ENCODE measurements at regions not wholly inside any gene's neighbourhood (a gene's known extent, or its start where the extent isn't known, plus 50 kb on each side); places are given as distances from the start of the nearest gene placed in this dataset.

GRCh38 chr16:51306116-51306515 lies 155.0 kb upstream of the SALL1 start:
- H3K27me3 ChIP-seq (ENCODE audit: insufficient read depth, low read length, poor library complexity, severe bottlenecking), result no peaks in the 10 kb centered on the region
- no peak overlapping the region for H3K9ac ChIP-seq (ENCODE audit: low read depth, low read length, poor library complexity, severe bottlenecking)
- no peaks in the 10 kb centered on the region for H3F3A ChIP-seq (ENCODE audit: low read depth)
- H3K36me3 ChIP-seq (ENCODE audit: insufficient read depth, low read length), result no peaks in the 10 kb centered on the region
- TF ChIP-seq EZH2phosphoT487 (IDR thresholded peaks at IDR 0.05; ENCODE audit: borderline replicate concordance), result no peak
- no peak for TF ChIP-seq CTCF (conservative IDR thresholded peaks at IDR 0.05; ENCODE audit: low read length)
- H3K4me3 ChIP-seq (ENCODE audit: low read length, poor library complexity, severe bottlenecking), result no peak overlapping the region
- H3K9me3 ChIP-seq (ENCODE audit: insufficient read depth, low read depth, low read length), result no peaks in the 10 kb centered on the region; the same call in 1 of the 2 replicates
- no peak overlapping the region for H2AFZ ChIP-seq (ENCODE audit: low read length)
- no peaks in the 10 kb centered on the region for H3K79me2 ChIP-seq (ENCODE audit: insufficient read depth, low read length)
- H3K4me2 ChIP-seq (ENCODE audit: low read depth, low read length, poor library complexity, severe bottlenecking), result no peak overlapping the region
- no peaks in the 10 kb centered on the region for H3K9me2 ChIP-seq (replicated peaks; ENCODE audit: low read depth, low read length)
- H3K4me1 ChIP-seq (ENCODE audit: insufficient read depth, low read length, poor library complexity, severe bottlenecking), result no peaks in the 10 kb centered on the region
- H4K20me1 ChIP-seq (ENCODE audit: insufficient read depth, low read length, poor library complexity, severe bottlenecking), result no peaks in the 10 kb centered on the region

GRCh38 chr16:51305337-51305736 lies 154.3 kb upstream of the SALL1 start:
- Histone ChIP-seq H3K36me3 (ENCODE audit: insufficient read depth, low read length) (no peaks in the 10 kb centered on the region), H3K9me3 (ENCODE audit: insufficient read depth, low read depth, low read length) (no peaks in the 10 kb centered on the region; the same call in 1 of the 2 replicates), H3K4me1 (ENCODE audit: insufficient read depth, low read length, poor library complexity, severe bottlenecking) (no peaks in the 10 kb centered on the region), H3F3A (ENCODE audit: low read depth) (no peaks in the 10 kb centered on the region), H3K27me3 (ENCODE audit: insufficient read depth, low read length, poor library complexity, severe bottlenecking) (no peaks in the 10 kb centered on the region), H3K9me2 (replicated peaks; ENCODE audit: low read depth, low read length) (no peaks in the 10 kb centered on the region), H2AFZ (ENCODE audit: low read length) (no peak overlapping the region), H3K79me2 (ENCODE audit: insufficient read depth, low read length) (no peaks in the 10 kb centered on the region), H3K4me2 (ENCODE audit: low read depth, low read length, poor library complexity, severe bottlenecking) (no peak overlapping the region), H3K4me3 (ENCODE audit: low read length, poor library complexity, severe bottlenecking) (no peak overlapping the region), H4K20me1 (ENCODE audit: insufficient read depth, low read length, poor library complexity, severe bottlenecking) (no peaks in the 10 kb centered on the region), H3K9ac (ENCODE audit: low read depth, low read length, poor library complexity, severe bottlenecking) (no peak overlapping the region)
- TF ChIP-seq EZH2phosphoT487 (IDR thresholded peaks at IDR 0.05; ENCODE audit: borderline replicate concordance) (no peak), CTCF (conservative IDR thresholded peaks at IDR 0.05; ENCODE audit: low read length) (no peak)

- H3K4me1 ChIP-seq (ENCODE audit: insufficient read depth, low read length, poor library complexity, severe bottlenecking), result no peaks in the 10 kb centered on the region
- H2AFZ ChIP-seq (ENCODE audit: low read length), result no peak overlapping the region
- peaks cover 3% of the 10 kb centered on the region; the same call in 1 of the 2 replicates for H3K9me3 ChIP-seq (ENCODE audit: insufficient read depth, low read depth, low read length)
- H3K36me3 ChIP-seq (ENCODE audit: insufficient read depth, low read length), result no peaks in the 10 kb centered on the region
- no peaks in the 10 kb centered on the region for H3K79me2 ChIP-seq (ENCODE audit: insufficient read depth, low read length)
- no peak overlapping the region for H3K4me3 ChIP-seq (ENCODE audit: low read length, poor library complexity, severe bottlenecking)
- H3K9ac ChIP-seq (ENCODE audit: low read depth, low read length, poor library complexity, severe bottlenecking), result no peak overlapping the region
- no peaks in the 10 kb centered on the region for H3K27me3 ChIP-seq (ENCODE audit: insufficient read depth, low read length, poor library complexity, severe bottlenecking)
- no peaks in the 10 kb centered on the region for H4K20me1 ChIP-seq (ENCODE audit: insufficient read depth, low read length, poor library complexity, severe bottlenecking)
- TF ChIP-seq EZH2phosphoT487 (IDR thresholded peaks at IDR 0.05; ENCODE audit: borderline replicate concordance), result no peak
- TF ChIP-seq CTCF (conservative IDR thresholded peaks at IDR 0.05; ENCODE audit: low read length), result no peak
- no peaks in the 10 kb centered on the region for H3K9me2 ChIP-seq (replicated peaks; ENCODE audit: low read depth, low read length)
- H3K4me2 ChIP-seq (ENCODE audit: low read depth, low read length, poor library complexity, severe bottlenecking), result no peak overlapping the region
- H3F3A ChIP-seq (ENCODE audit: low read depth), result no peaks in the 10 kb centered on the region
These were observed 151.0 kb upstream of the SALL1 start for GRCh38 chr16:51302042-51302441.
